HG02885 (cell line): ENCODE measurements at regions not wholly inside any gene's neighbourhood (a gene's known extent, or its start where the extent isn't known, plus 50 kb on each side); places are given as distances from the start of the nearest gene placed in this dataset.
"Not testable (repeated sequence)": the region's sequence is repeated elsewhere in the genome, so short reads cannot be mapped to it uniquely, and the experiment has no call there.

Experiments used
- ATAC-seq: cut with Tn5 transposase; IDR thresholded peaks from one replicate; pipeline ENCODE4 v1.9.1; 2021; ENCODE audit warnings: mild to moderate bottlenecking; ENCODE audit not compliant: unreplicated experiment, poor library complexity

- no peak for ATAC-seq
Measured at GRCh38 chr5:109630093-109630492, 59.6 kb upstream of the MAN2A1 start.

- ATAC-seq = no peak
Measured at GRCh38 chr5:109628591-109628990, 61.1 kb upstream of the MAN2A1 start.

DNA sequence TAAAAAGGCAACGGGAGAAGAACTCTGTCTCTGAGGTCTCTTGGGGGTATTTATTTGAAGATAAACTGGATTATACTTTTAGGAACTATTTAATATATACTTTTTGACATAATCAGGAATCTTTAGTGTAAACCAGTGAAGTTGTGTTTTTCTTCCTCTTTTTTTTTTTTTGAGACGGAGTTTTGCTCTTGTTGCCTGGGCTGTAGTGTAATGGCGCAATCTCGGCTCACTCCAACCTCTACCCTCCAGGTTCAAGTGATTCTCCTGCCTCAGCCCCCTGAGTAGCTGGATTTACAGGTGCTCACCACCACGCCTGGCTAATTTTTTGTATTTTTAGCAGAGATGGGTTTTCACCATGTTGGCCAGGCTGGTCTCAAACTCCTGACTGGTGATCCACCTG lies 68.5 kb upstream of the MAN2A1 start:
- not testable (repeated sequence) for ATAC-seq

- no peak for ATAC-seq
Measured at GRCh38 chr5:109620651-109621050, 69.1 kb upstream of the MAN2A1 start.

DNA sequence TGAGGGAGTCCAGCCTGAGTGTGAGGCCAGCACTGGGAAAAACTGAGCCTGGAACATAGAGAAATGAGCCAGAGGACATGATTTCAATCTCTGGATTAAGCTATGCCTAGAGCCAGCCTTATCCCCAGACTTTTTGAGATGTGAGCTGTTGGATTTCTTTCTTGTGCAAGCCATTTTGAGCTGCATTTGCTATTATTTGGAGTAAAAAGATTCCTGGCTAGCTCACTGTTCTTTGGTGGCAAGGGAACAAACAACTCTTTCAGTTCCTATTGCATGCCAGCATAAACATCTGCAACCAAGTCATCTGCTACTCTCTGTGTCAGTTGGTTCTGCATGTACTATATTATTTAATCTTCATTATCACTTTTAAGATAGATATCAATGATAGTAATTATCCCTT lies 70.1 kb upstream of the MAN2A1 start:
- no peak for ATAC-seq

GRCh38 chr5:109619021-109619460 lies 70.7 kb upstream of the MAN2A1 start:
- ATAC-seq = no peak

DNA sequence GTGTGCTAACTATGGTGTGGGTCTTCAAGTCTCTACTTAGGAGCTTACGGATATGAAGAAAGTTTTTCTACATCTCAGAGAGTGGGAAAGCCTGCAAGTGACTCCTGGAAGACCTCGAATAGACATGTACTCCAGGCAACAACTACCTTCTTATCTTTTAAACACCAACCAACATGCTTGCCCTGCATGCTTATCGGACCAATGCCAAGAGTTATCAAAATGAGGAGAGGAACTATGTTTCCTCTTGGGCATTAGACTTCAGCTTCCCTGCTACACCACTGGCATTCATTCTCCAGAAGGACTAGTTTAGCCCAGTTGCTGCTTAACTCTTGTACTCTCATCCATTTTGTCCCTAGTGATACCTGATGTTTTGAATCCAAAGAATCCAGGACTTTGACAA lies 74.7 kb upstream of the MAN2A1 start:
- ATAC-seq = no peak

DNA sequence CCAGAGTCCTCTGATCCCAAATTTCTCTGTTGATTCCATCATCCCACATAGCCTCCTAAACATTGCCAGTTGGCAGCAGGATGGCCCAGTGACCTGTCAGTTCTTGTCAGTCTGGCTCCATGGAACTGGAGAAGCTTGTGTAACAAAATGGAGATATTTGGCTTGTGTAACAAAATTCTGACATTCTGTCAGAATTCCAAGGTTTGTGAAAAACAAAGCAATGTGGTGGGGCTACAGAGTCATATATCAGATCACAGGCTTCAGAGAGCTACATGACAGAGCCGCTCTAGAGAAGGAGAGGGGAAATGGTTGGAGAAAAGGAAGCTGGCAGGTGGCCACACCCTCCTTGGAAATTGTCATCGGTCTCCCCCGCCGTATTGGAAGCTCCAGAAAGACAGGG lies 75.4 kb upstream of the MAN2A1 start:
- no peak for ATAC-seq

DNA sequence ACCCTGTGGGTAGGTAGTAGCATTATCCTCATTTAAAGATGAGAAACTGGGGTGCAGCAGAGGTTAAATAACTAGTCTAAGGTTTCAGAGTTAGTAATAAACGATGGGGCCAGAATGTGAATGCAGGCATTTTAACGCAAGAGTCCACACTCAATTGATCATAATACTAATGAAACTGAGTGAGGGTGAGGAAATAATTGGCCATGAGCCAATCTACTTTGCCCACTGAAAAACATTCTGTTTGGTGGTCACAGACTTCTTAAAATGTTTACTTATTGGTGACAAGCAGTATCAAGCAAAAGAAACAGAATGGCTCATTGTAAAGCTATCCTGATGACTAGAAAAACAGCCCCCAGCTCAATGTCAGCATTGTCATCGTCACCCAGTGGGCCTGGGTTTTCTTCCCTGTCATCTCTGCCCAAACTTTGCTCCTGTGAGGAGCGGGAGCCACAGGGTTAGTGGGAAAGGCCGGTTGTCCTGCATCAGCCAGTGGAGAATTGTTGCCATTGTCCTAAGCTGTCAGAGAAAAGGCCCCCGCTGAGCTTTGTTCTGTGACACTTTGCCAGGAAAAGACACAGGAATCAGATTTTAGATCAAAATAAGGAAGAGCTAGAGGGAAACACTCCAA lies 77.3 kb upstream of the MAN2A1 start:
- ATAC-seq = no peak

- ATAC-seq = no peak
Measured at GRCh38 chr5:109611505-109611904, 78.2 kb upstream of the MAN2A1 start.

DNA sequence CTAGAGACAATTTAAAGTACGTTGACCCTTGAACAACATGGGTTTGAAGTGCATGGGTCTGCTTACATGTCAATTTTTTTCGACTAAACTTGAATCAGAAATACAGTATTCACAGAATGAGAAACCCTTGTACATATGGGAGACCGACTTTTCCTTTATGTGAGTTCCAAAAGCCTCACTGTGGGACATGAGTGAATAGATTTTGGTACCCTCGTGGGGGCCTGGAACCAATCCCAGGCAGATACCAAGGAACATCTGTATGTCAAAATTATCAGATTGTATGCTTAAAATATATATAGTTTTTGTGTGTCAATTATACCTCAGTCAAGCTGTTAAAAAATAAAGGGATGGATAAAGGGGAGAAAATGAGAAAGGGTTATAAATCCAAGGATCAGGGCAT lies 78.7 kb upstream of the MAN2A1 start:
- ATAC-seq = no peak

DNA sequence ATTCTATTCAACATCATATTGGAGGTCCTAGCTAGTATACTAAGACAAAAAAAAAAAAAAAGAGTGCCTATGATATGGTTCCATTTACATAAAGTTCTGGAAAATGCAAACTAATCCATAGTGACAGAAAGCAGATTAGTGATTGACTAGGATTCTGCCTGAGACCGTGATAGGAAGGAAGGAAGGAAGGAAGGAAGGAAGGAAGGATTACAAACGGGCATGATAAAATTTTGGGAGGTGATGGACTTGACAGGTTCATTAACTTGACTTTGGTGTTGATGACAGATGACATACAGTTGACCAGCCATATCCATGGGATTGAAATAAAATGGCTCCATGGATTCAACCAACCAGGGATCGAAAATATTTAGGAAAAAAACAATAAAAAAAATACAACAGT lies 79.1 kb upstream of the MAN2A1 start:
- ATAC-seq = no peak

DNA sequence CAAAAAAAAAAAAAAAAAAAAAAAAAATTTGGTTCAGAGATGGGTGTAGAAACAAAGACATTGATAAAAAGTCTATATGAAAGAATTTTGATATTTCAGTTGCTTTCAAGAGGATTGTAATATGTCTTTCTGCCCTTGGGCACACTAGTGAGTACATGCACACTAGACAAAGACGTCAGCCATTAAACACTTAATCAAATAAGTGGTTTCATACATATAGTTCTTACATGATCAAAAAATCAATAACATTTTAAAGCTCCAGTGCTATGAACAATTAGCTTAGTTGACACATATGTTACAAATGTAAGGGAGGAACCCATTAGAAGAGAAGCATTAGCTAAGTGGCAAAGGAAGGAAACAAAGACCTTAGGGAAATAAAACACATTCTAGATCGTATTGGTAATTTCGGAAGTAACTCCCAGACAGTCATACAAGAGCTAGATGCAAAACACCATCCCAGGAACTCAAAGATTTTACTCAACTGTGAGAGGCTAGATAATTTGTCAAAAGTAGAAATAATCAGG lies 84.5 kb upstream of the MAN2A1 start:
- no peak for ATAC-seq

GRCh38 chr5:109604758-109605157 lies 85.0 kb upstream of the MAN2A1 start:
- ATAC-seq = no peak

DNA sequence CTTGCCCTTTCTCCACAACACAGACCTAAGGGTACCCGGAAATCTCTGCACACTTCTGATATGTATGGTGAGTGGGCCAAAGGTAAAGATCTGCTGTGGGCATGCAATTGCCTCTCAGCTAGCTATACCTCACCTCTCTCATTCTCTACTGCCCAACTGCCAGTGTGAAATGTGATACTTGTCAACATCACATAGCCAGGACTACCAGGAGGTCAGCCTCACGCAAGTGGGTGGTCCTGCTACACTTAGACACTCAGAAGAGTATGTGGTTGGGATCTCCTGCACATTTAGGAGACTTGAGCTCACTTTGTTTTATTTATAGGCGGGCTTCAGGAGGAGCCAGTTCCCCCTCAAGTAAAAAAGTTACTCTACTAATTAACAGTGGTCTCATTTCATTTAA lies 88.0 kb upstream of the MAN2A1 start:
- ATAC-seq = no peak

- ATAC-seq = no peak
Measured at GRCh38 chr5:109597893-109598292, 91.8 kb upstream of the MAN2A1 start.

DNA sequence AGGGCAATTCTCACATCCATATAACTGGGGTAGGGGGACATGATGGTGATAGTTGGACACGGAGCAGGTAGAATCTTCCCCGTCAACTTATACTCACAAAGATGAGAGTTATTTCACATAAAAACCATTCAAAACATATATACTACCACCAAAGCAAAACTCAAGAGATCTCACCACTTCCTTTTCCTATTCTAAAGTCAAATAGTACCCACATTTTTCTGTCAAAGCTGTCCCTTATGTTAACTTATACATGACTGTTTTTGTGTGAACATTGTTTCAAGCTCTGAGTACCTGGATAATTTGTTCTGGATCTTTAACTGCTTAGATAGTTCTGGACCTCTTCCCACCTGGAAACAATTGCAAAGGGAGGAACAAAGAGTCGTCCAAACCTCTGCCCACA lies 95.5 kb upstream of the MAN2A1 start:
- no peak for ATAC-seq

- no peak for ATAC-seq
Measured at GRCh38 chr5:109590799-109591198, 98.9 kb upstream of the MAN2A1 start.

DNA sequence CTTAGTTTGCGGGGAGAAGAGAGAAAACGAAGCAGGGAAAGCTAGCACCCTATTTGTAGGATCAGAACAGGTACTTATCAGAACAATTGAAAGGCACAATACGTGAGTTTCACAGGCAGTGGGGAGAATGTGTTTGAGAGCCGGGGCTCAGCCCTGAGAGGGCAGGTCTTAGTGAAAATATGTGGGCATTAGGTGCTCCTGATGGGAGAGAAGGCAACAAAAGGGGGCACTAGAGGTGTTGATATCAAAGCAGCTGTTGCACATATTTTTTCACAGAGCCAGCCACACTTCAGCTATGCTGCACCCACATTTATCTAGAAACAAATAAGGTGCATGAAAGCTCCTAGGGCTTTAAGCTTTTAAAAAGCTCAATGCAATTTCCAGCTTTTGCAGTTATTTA lies 99.7 kb upstream of the MAN2A1 start:
- ATAC-seq = no peak

- no peak for ATAC-seq
Measured at GRCh38 chr5:109589239-109589638, 100.5 kb upstream of the MAN2A1 start.

GRCh38 chr5:109588281-109589035 lies 101.3 kb upstream of the MAN2A1 start:
- ATAC-seq = no peak
